GM12878 (cell line): ENCODE measurements at regions not wholly inside any gene's neighbourhood (a gene's known extent, or its start where the extent isn't known, plus 50 kb on each side); places are given as distances from the start of the nearest gene placed in this dataset.

Experiments used
- BCL11A ChIP-seq: IDR thresholded peaks from 2 replicates; pipeline ENCODE4 v1.6.1; 2011; ENCODE audit warnings: low read depth, low read length
- FOXM1 ChIP-seq: IDR thresholded peaks from 2 replicates; pipeline ENCODE4 v1.6.1; 2012; ENCODE audit warnings: low read depth, mild to moderate bottlenecking, inconsistent platforms, low read length, moderate library complexity
- GATAD2B ChIP-seq: fragments of 450-650 bp; conservative IDR thresholded peaks from 2 replicates; pipeline ENCODE4 v1.6.1; 2017; ENCODE audit warnings: low read depth, mild to moderate bottlenecking, moderate library complexity
- IKZF2 ChIP-seq, 2 experiments: fragments of 450-650 bp; IDR thresholded peaks; 2 replicates each; pipeline ENCODE4 v1.6.1; 2017; ENCODE audit warnings: mild to moderate bottlenecking in 2 of 2, moderate library complexity in 2 of 2
- MXI1 ChIP-seq: fragments of 150-350 bp; IDR thresholded peaks from 2 replicates; pipeline ENCODE4 v1.6.1; 2011; ENCODE audit warnings: low read depth, mild to moderate bottlenecking, inconsistent platforms, low read length, improper control_type of control experiment
- NR2C2 ChIP-seq: IDR thresholded peaks from 2 replicates; pipeline ENCODE4 v1.6.1; 2011; ENCODE audit warnings: borderline replicate concordance, low read depth; ENCODE audit not compliant: control insufficient read depth, insufficient read length
- POU2F2 ChIP-seq: IDR thresholded peaks from 3 replicates; pipeline ENCODE4 v1.6.1; 2011; ENCODE audit warnings: low read depth, mild to moderate bottlenecking, low read length, borderline replicate concordance
- RAD51 ChIP-seq: fragments of 450-650 bp; IDR thresholded peaks from 2 replicates; pipeline ENCODE4 v1.6.1; 2016; ENCODE audit warnings: moderate library complexity, mild to moderate bottlenecking, inconsistent platforms
- RCOR1 ChIP-seq: conservative IDR thresholded peaks from 2 replicates; pipeline ENCODE4 v1.6.1; 2012; ENCODE audit warnings: low read depth, low read length, improper control_type of control experiment
- SIX5 ChIP-seq: IDR thresholded peaks from 2 replicates; pipeline ENCODE4 v1.6.1; 2011; ENCODE audit warnings: mild to moderate bottlenecking, low read depth, low read length, moderate library complexity; ENCODE audit not compliant: severe bottlenecking
- SMAD5 ChIP-seq: IDR thresholded peaks from 2 replicates; pipeline ENCODE4 v1.6.1; 2016; ENCODE audit warnings: antibody characterized with exemption, low read depth
- ZNF217 ChIP-seq: fragments of 450-650 bp; IDR thresholded peaks from 2 replicates; pipeline ENCODE4 v1.6.1; 2017; ENCODE audit warnings: antibody characterized with exemption, mild to moderate bottlenecking
- TF ChIP-seq, protein P1 (sequence below): fragments of 450-650 bp; conservative IDR thresholded peaks from 2 replicates; pipeline ENCODE4 v1.6.1; 2017; ENCODE audit warnings: mild to moderate bottlenecking, moderate library complexity
- TF ChIP-seq, protein P2 (sequence below): fragments of 450-650 bp; IDR thresholded peaks from 2 replicates; pipeline ENCODE4 v1.6.1; 2018; ENCODE audit warnings: borderline replicate concordance, mild to moderate bottlenecking; ENCODE audit not compliant: partially characterized antibody
- TF ChIP-seq, protein P3 (sequence below): IDR thresholded peaks from 2 replicates; pipeline ENCODE4 v1.6.1; 2011; ENCODE audit warnings: low read depth, mild to moderate bottlenecking, low read length, moderate library complexity, borderline replicate concordance; ENCODE audit errors: extremely low read depth
- TF ChIP-seq, protein P4 (sequence below): fragments of 450-650 bp; IDR thresholded peaks from 2 replicates; pipeline ENCODE4 v1.6.1; 2017; ENCODE audit warnings: mild to moderate bottlenecking, moderate library complexity
- TF ChIP-seq, protein P5 (sequence below): fragments of 450-650 bp; formaldehyde crosslinking; IDR thresholded peaks from 2 replicates; pipeline ENCODE4 v1.4.0; 2020; ENCODE audit warnings: mild to moderate bottlenecking, moderate library complexity

DNA sequence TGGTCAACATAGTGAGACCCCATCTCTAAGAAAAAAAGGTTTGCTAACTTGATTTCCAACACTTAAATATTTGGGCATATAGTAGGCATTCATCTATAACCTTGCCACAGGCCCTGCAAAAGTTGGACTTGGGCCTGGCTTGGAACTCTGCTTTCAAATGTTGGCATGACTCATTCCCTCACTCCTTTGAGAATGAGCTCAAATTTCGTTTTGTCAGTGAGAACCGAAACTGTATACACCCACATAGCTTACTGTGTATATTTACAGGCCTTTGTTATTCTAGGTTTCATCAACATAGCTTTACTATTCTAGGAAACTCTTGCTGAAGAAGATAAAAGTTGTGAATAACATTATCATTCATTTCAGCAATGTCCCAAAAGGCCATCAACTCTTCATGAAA, 88.7 kb upstream of the ELOVL6 start (continued):
- TF ChIP-seq GATAD2B (0 out of 2 replicates have a peak, but pooled peaks have one; percentile 69), SMAD5 (no peak), FOXM1 (peak; percentile 51; the same call in 1 of the 2 replicates), IKZF2 (IDR thresholded peaks at IDR 0.05) (peak; percentile 82 to 85), BCL11A (peak; percentile 63; the same call in 1 of the 2 replicates), POU2F2 (0 out of 3 replicates have a peak, but pooled peaks have one; percentile 12), ZNF217 (peak; percentile 87), SIX5 (no peak), RAD51 (no peak), RCOR1 (no peak), MXI1 (no peak), NR2C2 (no peak)
- TF ChIP-seq, protein P1, sequence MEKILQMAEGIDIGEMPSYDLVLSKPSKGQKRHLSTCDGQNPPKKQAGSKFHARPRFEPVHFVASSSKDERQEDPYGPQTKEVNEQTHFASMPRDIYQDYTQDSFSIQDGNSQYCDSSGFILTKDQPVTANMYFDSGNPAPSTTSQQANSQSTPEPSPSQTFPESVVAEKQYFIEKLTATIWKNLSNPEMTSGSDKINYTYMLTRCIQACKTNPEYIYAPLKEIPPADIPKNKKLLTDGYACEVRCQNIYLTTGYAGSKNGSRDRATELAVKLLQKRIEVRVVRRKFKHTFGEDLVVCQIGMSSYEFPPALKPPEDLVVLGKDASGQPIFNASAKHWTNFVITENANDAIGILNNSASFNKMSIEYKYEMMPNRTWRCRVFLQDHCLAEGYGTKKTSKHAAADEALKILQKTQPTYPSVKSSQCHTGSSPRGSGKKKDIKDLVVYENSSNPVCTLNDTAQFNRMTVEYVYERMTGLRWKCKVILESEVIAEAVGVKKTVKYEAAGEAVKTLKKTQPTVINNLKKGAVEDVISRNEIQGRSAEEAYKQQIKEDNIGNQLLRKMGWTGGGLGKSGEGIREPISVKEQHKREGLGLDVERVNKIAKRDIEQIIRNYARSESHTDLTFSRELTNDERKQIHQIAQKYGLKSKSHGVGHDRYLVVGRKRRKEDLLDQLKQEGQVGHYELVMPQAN, result no peak
- TF ChIP-seq, protein P2, sequence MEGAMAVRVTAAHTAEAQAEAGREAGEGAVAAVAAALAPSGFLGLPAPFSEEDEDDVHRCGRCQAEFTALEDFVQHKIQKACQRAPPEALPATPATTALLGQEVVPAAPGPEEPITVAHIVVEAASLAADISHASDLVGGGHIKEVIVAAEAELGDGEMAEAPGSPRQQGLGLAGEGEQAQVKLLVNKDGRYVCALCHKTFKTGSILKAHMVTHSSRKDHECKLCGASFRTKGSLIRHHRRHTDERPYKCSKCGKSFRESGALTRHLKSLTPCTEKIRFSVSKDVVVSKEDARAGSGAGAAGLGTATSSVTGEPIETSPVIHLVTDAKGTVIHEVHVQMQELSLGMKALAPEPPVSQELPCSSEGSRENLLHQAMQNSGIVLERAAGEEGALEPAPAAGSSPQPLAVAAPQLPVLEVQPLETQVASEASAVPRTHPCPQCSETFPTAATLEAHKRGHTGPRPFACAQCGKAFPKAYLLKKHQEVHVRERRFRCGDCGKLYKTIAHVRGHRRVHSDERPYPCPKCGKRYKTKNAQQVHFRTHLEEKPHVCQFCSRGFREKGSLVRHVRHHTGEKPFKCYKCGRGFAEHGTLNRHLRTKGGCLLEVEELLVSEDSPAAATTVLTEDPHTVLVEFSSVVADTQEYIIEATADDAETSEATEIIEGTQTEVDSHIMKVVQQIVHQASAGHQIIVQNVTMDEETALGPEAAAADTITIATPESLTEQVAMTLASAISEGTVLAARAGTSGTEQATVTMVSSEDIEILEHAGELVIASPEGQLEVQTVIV, result no peak
- TF ChIP-seq, protein P3, sequence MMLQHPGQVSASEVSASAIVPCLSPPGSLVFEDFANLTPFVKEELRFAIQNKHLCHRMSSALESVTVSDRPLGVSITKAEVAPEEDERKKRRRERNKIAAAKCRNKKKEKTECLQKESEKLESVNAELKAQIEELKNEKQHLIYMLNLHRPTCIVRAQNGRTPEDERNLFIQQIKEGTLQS, result no peak
- TF ChIP-seq, protein P4, sequence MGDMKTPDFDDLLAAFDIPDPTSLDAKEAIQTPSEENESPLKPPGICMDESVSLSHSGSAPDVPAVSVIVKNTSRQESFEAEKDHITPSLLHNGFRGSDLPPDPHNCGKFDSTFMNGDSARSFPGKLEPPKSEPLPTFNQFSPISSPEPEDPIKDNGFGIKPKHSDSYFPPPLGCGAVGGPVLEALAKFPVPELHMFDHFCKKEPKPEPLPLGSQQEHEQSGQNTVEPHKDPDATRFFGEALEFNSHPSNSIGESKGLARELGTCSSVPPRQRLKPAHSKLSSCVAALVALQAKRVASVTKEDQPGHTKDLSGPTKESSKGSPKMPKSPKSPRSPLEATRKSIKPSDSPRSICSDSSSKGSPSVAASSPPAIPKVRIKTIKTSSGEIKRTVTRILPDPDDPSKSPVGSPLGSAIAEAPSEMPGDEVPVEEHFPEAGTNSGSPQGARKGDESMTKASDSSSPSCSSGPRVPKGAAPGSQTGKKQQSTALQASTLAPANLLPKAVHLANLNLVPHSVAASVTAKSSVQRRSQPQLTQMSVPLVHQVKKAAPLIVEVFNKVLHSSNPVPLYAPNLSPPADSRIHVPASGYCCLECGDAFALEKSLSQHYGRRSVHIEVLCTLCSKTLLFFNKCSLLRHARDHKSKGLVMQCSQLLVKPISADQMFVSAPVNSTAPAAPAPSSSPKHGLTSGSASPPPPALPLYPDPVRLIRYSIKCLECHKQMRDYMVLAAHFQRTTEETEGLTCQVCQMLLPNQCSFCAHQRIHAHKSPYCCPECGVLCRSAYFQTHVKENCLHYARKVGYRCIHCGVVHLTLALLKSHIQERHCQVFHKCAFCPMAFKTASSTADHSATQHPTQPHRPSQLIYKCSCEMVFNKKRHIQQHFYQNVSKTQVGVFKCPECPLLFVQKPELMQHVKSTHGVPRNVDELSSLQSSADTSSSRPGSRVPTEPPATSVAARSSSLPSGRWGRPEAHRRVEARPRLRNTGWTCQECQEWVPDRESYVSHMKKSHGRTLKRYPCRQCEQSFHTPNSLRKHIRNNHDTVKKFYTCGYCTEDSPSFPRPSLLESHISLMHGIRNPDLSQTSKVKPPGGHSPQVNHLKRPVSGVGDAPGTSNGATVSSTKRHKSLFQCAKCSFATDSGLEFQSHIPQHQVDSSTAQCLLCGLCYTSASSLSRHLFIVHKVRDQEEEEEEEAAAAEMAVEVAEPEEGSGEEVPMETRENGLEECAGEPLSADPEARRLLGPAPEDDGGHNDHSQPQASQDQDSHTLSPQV, result no peak
- TF ChIP-seq, protein P5, sequence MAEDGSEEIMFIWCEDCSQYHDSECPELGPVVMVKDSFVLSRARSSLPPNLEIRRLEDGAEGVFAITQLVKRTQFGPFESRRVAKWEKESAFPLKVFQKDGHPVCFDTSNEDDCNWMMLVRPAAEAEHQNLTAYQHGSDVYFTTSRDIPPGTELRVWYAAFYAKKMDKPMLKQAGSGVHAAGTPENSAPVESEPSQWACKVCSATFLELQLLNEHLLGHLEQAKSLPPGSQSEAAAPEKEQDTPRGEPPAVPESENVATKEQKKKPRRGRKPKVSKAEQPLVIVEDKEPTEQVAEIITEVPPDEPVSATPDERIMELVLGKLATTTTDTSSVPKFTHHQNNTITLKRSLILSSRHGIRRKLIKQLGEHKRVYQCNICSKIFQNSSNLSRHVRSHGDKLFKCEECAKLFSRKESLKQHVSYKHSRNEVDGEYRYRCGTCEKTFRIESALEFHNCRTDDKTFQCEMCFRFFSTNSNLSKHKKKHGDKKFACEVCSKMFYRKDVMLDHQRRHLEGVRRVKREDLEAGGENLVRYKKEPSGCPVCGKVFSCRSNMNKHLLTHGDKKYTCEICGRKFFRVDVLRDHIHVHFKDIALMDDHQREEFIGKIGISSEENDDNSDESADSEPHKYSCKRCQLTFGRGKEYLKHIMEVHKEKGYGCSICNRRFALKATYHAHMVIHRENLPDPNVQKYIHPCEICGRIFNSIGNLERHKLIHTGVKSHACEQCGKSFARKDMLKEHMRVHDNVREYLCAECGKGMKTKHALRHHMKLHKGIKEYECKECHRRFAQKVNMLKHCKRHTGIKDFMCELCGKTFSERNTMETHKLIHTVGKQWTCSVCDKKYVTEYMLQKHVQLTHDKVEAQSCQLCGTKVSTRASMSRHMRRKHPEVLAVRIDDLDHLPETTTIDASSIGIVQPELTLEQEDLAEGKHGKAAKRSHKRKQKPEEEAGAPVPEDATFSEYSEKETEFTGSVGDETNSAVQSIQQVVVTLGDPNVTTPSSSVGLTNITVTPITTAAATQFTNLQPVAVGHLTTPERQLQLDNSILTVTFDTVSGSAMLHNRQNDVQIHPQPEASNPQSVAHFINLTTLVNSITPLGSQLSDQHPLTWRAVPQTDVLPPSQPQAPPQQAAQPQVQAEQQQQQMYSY (CRISPR knock-in tag), result no peak
